K562 (cell line): ENCODE measurements at regions not wholly inside any gene's neighbourhood (a gene's known extent, or its start where the extent isn't known, plus 50 kb on each side); places are given as distances from the start of the nearest gene placed in this dataset.

Experiments
- ATAC-seq: fragments of 200-7000 bp; cut with Tn5 transposase; 3 replicates; pipeline ENCODE4 v1.9.1; 2020; ENCODE audit warnings: moderate library complexity
- BruUV-seq: library from RNA; stranded (reverse); fragments of 400-500 nt; replicated peaks from 2 replicates; lab custom pipeline; 2021; lab: Mats Ljungman, UMichigan
- CTCF ChIA-PET: fragments of 300-600 bp; formaldehyde crosslinking; extraction: SDS; loops from one replicate; lab custom pipeline; 2021; ENCODE audit warnings: low intra/inter-chr PET ratio; lab: Yijun Ruan, JAX
- POLR2A ChIA-PET: fragments of 300-600, 350-650 bp; sonication (Branson Sonifier 250); formaldehyde crosslinking; extraction: SDS; loops from one replicate; lab custom pipeline; 2021; ENCODE audit warnings: antibody characterized with exemption, inconsistent platforms; lab: Yijun Ruan, JAX
- DNase-seq, 4 experiments: peaks; one replicate each; pipeline versions ENCODE4 v3.0.0 to v3.0.0-alpha.2; 2011 to 2018; ENCODE audit warnings: low spot score in 3 of 4, mixed read lengths in 3 of 4; ENCODE audit errors: extremely low read depth in 1 of 4
- FAIRE-seq: peaks from 2 replicates; lab custom pipeline; 2011; peaks lifted over from hg19 to GRCh38; lab: Jason Lieb, UNC
- H2AFZ ChIP-seq: 2 replicates; pipeline ENCODE4 v1.6.0; 2011; ENCODE audit warnings: low read depth, low read length, control low read depth, inconsistent platforms
- H3K27ac ChIP-seq: fragments of 200-600 bp; 3 replicates; pipeline ENCODE4 v1.8.0; 2011; ENCODE audit warnings: low read depth, mild to moderate bottlenecking, control low read depth, inconsistent platforms, low read length, moderate library complexity, mixed read lengths; ENCODE audit errors: extremely low read depth
- H3K27me3 ChIP-seq, 2 experiments: fragments of 300-600 bp in 1 of 2; 2 replicates in 1 of 2; 3 replicates in 1 of 2; pipeline versions ENCODE4 v1.6.0 to v1.8.0; 2011; ENCODE audit warnings: inconsistent platforms in 2 of 2, low read length in 2 of 2, mild to moderate bottlenecking in 1 of 2, mixed read lengths in 1 of 2, moderate library complexity in 1 of 2; ENCODE audit not compliant: control insufficient read depth in 2 of 2, insufficient read depth in 2 of 2
- H3K36me3 ChIP-seq: fragments of 300-600 bp; 3 replicates; pipeline ENCODE4 v1.8.0; 2011; ENCODE audit warnings: mild to moderate bottlenecking, low read length, inconsistent platforms; ENCODE audit not compliant: control insufficient read depth, insufficient read depth
- H3K4me1 ChIP-seq, 2 experiments: fragments of 200-600 bp in 1 of 2; replicated peaks in 1 of 2; 2 replicates in 1 of 2; 3 replicates in 1 of 2; pipeline versions ENCODE4 v1.5.1 to v1.8.0; 2011; ENCODE audit warnings: inconsistent platforms in 2 of 2, low read length in 2 of 2, mild to moderate bottlenecking in 1 of 2, mixed read lengths in 1 of 2, moderate library complexity in 1 of 2; ENCODE audit not compliant: control insufficient read depth in 2 of 2, insufficient read depth in 2 of 2
- H3K4me2 ChIP-seq: 2 replicates; pipeline ENCODE4 v1.6.1; 2011; ENCODE audit warnings: low read length, control low read depth, inconsistent platforms, mixed read lengths; ENCODE audit not compliant: insufficient read depth
- H3K4me3 ChIP-seq: fragments of 200-600 bp; sonication (generic), shearing (Covaris generic); 2 replicates; pipeline ENCODE4 v1.5.1; 2016; ENCODE audit warnings: control low read depth, inconsistent platforms
- H3K79me2 ChIP-seq: fragments of 200-600 bp; 3 replicates; pipeline ENCODE4 v1.8.0; 2011; ENCODE audit warnings: low read length, inconsistent platforms; ENCODE audit not compliant: control insufficient read depth, insufficient read depth
- H3K9ac ChIP-seq, 2 experiments: 2 replicates each; pipeline versions ENCODE4 v1.6.0 to v1.6.1; 2011; ENCODE audit warnings: low read depth in 2 of 2, low read length in 2 of 2, control low read depth in 1 of 2, inconsistent platforms in 1 of 2, mild to moderate bottlenecking in 1 of 2, mixed read lengths in 1 of 2; ENCODE audit not compliant: insufficient read depth in 1 of 2
- H3K9me1 ChIP-seq: one replicate; pipeline ENCODE4 v1.6.0; 2011; ENCODE audit warnings: inconsistent platforms, mild to moderate bottlenecking, low read length, moderate library complexity; ENCODE audit not compliant: control insufficient read depth, insufficient read depth
- H3K9me3 ChIP-seq: replicated peaks from 2 replicates; pipeline ENCODE4 v1.5.1; 2011; ENCODE audit warnings: low read depth, low read length, inconsistent platforms; ENCODE audit not compliant: control insufficient read depth, insufficient read depth
- H4K20me1 ChIP-seq: replicated peaks from 2 replicates; pipeline ENCODE4 v1.6.1; 2011; ENCODE audit warnings: low read length, inconsistent platforms, mixed read lengths; ENCODE audit not compliant: control insufficient read depth, insufficient read depth
- ETV6 ChIP-seq, 3 experiments: fragments of 150-350 bp in 1 of 3; sonication (generic) in 1 of 3; formaldehyde crosslinking in 1 of 3; IDR thresholded peaks; 2 replicates each; pipeline versions ENCODE4 v1.6.1 to v1.8.0; 2014 to 2022; ENCODE audit warnings: borderline replicate concordance in 2 of 3, low read depth in 2 of 3, antibody characterized with exemption in 1 of 3, low read length in 1 of 3, mild to moderate bottlenecking in 1 of 3, missing genetic modification reagents in 1 of 3
- HLTF ChIP-seq: fragments of 450-650 bp; IDR thresholded peaks from 2 replicates; pipeline ENCODE4 v1.6.1; 2016
- OTX1 ChIP-seq: fragments of 450-650 bp; formaldehyde crosslinking; IDR thresholded peaks from 2 replicates; pipeline ENCODE4 v1.4.0; 2022; ENCODE audit warnings: mild to moderate bottlenecking
- TAF7 ChIP-seq: fragments of 450-650 bp; IDR thresholded peaks from 2 replicates; pipeline ENCODE4 v1.6.1; 2016; ENCODE audit warnings: missing genetic modification characterization, missing compliant biosample characterization
- THRB ChIP-seq: fragments of 450-650 bp; formaldehyde crosslinking; conservative IDR thresholded peaks from 2 replicates; pipeline ENCODE4 v1.4.0; 2022; ENCODE audit warnings: mild to moderate bottlenecking, missing genetic modification characterization
- ZBTB40 ChIP-seq, 2 experiments: fragments of 450-650 bp in 1 of 2; sonication (generic) in 1 of 2; formaldehyde crosslinking in 1 of 2; IDR thresholded peaks; 2 replicates each; pipeline versions ENCODE4 v1.7.1 to v1.9.0; 2016 to 2022; ENCODE audit warnings: inconsistent platforms in 1 of 2, mild to moderate bottlenecking in 1 of 2, missing genetic modification reagents in 1 of 2
- ZFP36 ChIP-seq: fragments of 150-350 bp; IDR thresholded peaks from 2 replicates; pipeline ENCODE4 v1.6.1; 2018; ENCODE audit warnings: low read length, low read depth; ENCODE audit not compliant: partially characterized antibody
- in situ Hi-C: fragments of 300-500 bp; cut with MboI; formaldehyde crosslinking; loops from 4 replicates; pipeline ENCODE4 v1.15.0; 2018; ENCODE audit warnings: inconsistent platforms, mixed read lengths
- intact Hi-C: fragments of 100-400 bp; cut with micrococcal nuclease; formaldehyde crosslinking; loops from 2 replicates; pipeline ENCODE4 v1.14.2; 2022
- TF ChIP-seq, protein P1 (sequence below): fragments of 250-450 bp; sonication (Bioruptor Pico); IDR thresholded peaks from 2 replicates; pipeline ENCODE4 v1.8.0; 2021; ENCODE audit warnings: moderate library complexity, mild to moderate bottlenecking, inconsistent platforms

GRCh38 chr10:94091649-94092048 is 97.9 kb downstream of the PLCE1 start:
- Histone ChIP-seq H3K4me3 (no peak overlapping the region), H4K20me1 (no peaks in the 10 kb centered on the region), H3K9ac (no peak overlapping the region), H3K4me2 (no peak overlapping the region), H3K9me3 (no peaks in the 10 kb centered on the region), H3K27ac (no peak overlapping the region), H3K27me3 (peaks cover 0 to 5% of the 10 kb centered on the region in 2 experiments; a peak in 1 of 5 replicates), H3K36me3 (no peaks in the 10 kb centered on the region), H3K4me1 (no peaks in the 10 kb centered on the region), H3K79me2 (no peaks in the 10 kb centered on the region), H3K9me1 (no peaks in the 10 kb centered on the region), H2AFZ (no peak overlapping the region)
- ChIA-PET CTCF (no interaction called here), POLR2A (no interaction called here)
- no peak for ATAC-seq
- FAIRE-seq = no peak
- no peak for DNase-seq
- in situ Hi-C loops (no loop called here), intact Hi-C loops (no loop called here)
- no TSS peak for BruUV-seq
- no peak for TF ChIP-seq ZFP36
- no peak for TF ChIP-seq HLTF
- TF ChIP-seq ETV6 (IDR thresholded peaks at IDR 0.05; ENCODE audit: borderline replicate concordance in 1 of 2, low read depth in 2 of 2, low read length in 1 of 2) = no peak
- TF ChIP-seq ETV6 (CRISPR knock-in tag; IDR thresholded peaks at IDR 0.05; ENCODE audit: borderline replicate concordance) = no peak
- TF ChIP-seq THRB (CRISPR knock-in tag) = no peak
- TF ChIP-seq TAF7 (tag) = no peak
- TF ChIP-seq ZBTB40 (IDR thresholded peaks at IDR 0.05) = no peak
- no peak for TF ChIP-seq ZBTB40 (CRISPR knock-in tag; IDR thresholded peaks at IDR 0.05)
- no peak for TF ChIP-seq OTX1 (CRISPR knock-in tag)
- TF ChIP-seq, protein P1, sequence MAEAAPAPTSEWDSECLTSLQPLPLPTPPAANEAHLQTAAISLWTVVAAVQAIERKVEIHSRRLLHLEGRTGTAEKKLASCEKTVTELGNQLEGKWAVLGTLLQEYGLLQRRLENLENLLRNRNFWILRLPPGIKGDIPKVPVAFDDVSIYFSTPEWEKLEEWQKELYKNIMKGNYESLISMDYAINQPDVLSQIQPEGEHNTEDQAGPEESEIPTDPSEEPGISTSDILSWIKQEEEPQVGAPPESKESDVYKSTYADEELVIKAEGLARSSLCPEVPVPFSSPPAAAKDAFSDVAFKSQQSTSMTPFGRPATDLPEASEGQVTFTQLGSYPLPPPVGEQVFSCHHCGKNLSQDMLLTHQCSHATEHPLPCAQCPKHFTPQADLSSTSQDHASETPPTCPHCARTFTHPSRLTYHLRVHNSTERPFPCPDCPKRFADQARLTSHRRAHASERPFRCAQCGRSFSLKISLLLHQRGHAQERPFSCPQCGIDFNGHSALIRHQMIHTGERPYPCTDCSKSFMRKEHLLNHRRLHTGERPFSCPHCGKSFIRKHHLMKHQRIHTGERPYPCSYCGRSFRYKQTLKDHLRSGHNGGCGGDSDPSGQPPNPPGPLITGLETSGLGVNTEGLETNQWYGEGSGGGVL (CRISPR knock-in tag) = no peak
